HEK293T (cell line): ENCODE measurements at regions not wholly inside any gene's neighbourhood (a gene's known extent, or its start where the extent isn't known, plus 50 kb on each side); places are given as distances from the start of the nearest gene placed in this dataset.

Source experiments
- CTCF ChIA-PET: fragments of 350-600 bp; formaldehyde crosslinking; extraction: SDS; loops from one replicate; lab custom pipeline; 2021; ENCODE audit warnings: antibody characterized with exemption, inconsistent platforms; lab: Yijun Ruan, JAX
- POLR2A ChIA-PET: fragments of 350-600 bp; formaldehyde crosslinking; extraction: SDS; loops from one replicate; lab custom pipeline; 2020; ENCODE audit warnings: antibody characterized with exemption, inconsistent platforms; lab: Yijun Ruan, JAX
- DNase-seq: peaks from one replicate; pipeline ENCODE4 v3.0.0; 2012; ENCODE audit warnings: mixed read lengths; ENCODE audit errors: extremely low spot score
- ARNT ChIP-seq: fragments of 450-650 bp; IDR thresholded peaks from 2 replicates; pipeline ENCODE4 v1.6.1; 2017; ENCODE audit warnings: mild to moderate bottlenecking
- BHLHE40 ChIP-seq: fragments of 450-650 bp; IDR thresholded peaks from 2 replicates; pipeline ENCODE4 v1.6.1; 2016; ENCODE audit warnings: mild to moderate bottlenecking, moderate library complexity, borderline replicate concordance
- CTBP1 ChIP-seq: fragments of 450-650 bp; IDR thresholded peaks from 2 replicates; pipeline ENCODE4 v1.6.1; 2016; ENCODE audit warnings: borderline replicate concordance
- ELF4 ChIP-seq: fragments of 450-650 bp; IDR thresholded peaks from 2 replicates; pipeline ENCODE4 v1.6.1; 2017; ENCODE audit warnings: antibody characterized with exemption
- FOXA1 ChIP-seq: fragments of 450-650 bp; IDR thresholded peaks from 2 replicates; pipeline ENCODE4 v1.6.1; 2016; ENCODE audit warnings: mild to moderate bottlenecking
- FOXK2 ChIP-seq: fragments of 450-650 bp; IDR thresholded peaks from 2 replicates; pipeline ENCODE4 v1.6.1; 2016; ENCODE audit warnings: mild to moderate bottlenecking
- FOXM1 ChIP-seq: fragments of 450-650 bp; IDR thresholded peaks from 2 replicates; pipeline ENCODE4 v1.6.1; 2017; ENCODE audit warnings: mild to moderate bottlenecking, borderline replicate concordance
- HDGF ChIP-seq: fragments of 450-650 bp; IDR thresholded peaks from 2 replicates; pipeline ENCODE4 v1.6.1; 2017; ENCODE audit warnings: antibody characterized with exemption, borderline replicate concordance
- L3MBTL2 ChIP-seq: fragments of 450-650 bp; conservative IDR thresholded peaks from 2 replicates; pipeline ENCODE4 v1.6.1; 2016; ENCODE audit warnings: mild to moderate bottlenecking
- LEF1 ChIP-seq: fragments of 450-650 bp; IDR thresholded peaks from 2 replicates; pipeline ENCODE4 v1.6.1; 2017; ENCODE audit warnings: mild to moderate bottlenecking, borderline replicate concordance
- NFRKB ChIP-seq: fragments of 450-650 bp; IDR thresholded peaks from 2 replicates; pipeline ENCODE4 v1.6.1; 2016; ENCODE audit warnings: mild to moderate bottlenecking, moderate library complexity
- SP1 ChIP-seq: fragments of 450-650 bp; IDR thresholded peaks from 2 replicates; pipeline ENCODE4 v1.6.1; 2017
- SUZ12 ChIP-seq: fragments of 450-650 bp; IDR thresholded peaks from 2 replicates; pipeline ENCODE4 v1.6.1; 2016; ENCODE audit warnings: mild to moderate bottlenecking
- TARDBP ChIP-seq: fragments of 450-650 bp; IDR thresholded peaks from 2 replicates; pipeline ENCODE4 v1.6.1; 2016
- ZNF384 ChIP-seq: fragments of 450-650 bp; IDR thresholded peaks from 2 replicates; pipeline ENCODE4 v1.6.1; 2016
- TF ChIP-seq, protein P1 (sequence below): fragments of 450-650 bp; IDR thresholded peaks from 2 replicates; pipeline ENCODE4 v1.6.1; 2016

- TF ChIP-seq ELF4 (no peak), TARDBP (no peak), NFRKB (no peak), SP1 (no peak), HDGF (no peak), FOXA1 (no peak), ARNT (no peak), CTBP1 (no peak), ZNF384 (no peak), LEF1 (no peak), FOXK2 (no peak), FOXM1 (no peak), L3MBTL2 (no peak), BHLHE40 (no peak), SUZ12 (no peak)
- TF ChIP-seq, protein P1, sequence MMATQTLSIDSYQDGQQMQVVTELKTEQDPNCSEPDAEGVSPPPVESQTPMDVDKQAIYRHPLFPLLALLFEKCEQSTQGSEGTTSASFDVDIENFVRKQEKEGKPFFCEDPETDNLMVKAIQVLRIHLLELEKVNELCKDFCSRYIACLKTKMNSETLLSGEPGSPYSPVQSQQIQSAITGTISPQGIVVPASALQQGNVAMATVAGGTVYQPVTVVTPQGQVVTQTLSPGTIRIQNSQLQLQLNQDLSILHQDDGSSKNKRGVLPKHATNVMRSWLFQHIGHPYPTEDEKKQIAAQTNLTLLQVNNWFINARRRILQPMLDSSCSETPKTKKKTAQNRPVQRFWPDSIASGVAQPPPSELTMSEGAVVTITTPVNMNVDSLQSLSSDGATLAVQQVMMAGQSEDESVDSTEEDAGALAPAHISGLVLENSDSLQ = no peak
- POLR2A ChIA-PET = no interaction called here
- CTCF ChIA-PET = interaction anchor here (1.2 kb wide), 1 partner anchor 11 kb away, joined by 3 read pairs; no protein-coding TSS in a partner anchor
- DNase-seq = no peak
These were observed 493.5 kb downstream of the SETD4 start for GRCh38 chr21:35566874-35567273.

DNA sequence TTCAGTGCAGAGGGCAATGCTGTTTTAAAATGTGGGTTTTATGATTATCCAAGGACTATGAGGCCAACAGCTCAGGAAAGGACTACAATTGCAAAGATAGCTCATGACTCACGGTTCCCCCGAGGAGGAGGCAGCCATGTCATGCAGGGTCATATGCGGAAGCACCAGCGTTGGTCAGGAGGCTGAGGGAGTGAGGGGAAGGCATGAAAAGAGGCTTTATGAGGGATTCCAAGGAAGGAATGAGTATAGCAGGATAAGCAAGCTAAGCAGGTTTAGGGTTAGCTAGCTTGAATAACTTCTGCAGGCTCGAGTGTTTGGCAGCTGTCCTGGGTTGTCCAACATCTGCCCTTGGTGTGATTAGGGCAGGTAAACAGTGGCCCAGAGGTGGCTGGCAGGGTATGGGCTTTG lies 495.1 kb downstream of the SETD4 start:
- no peak for TF ChIP-seq FOXK2
- TF ChIP-seq HDGF = no peak
- no peak for TF ChIP-seq CTBP1
- ChIA-PET POLR2A (no interaction called here), CTCF (no interaction called here)
- DNase-seq = no peak

GRCh38 chr21:35563885-35564451 lies 496.4 kb downstream of the SETD4 start:
- DNase-seq = no peak
- CTCF ChIA-PET = no interaction called here
- POLR2A ChIA-PET = no interaction called here

GRCh38 chr21:35562876-35563275 lies 497.4 kb downstream of the SETD4 start:
- POLR2A ChIA-PET = no interaction called here
- TF ChIP-seq FOXM1 (no peak), NFRKB (no peak), TARDBP (no peak), SUZ12 (no peak), CTBP1 (no peak), L3MBTL2 (no peak), FOXA1 (no peak), ZNF384 (no peak)
- TF ChIP-seq, protein P1 = no peak
- CTCF ChIA-PET = no interaction called here
- no peak for DNase-seq

More at GRCh38 chr21:35563885-35564451, 496.4 kb downstream of the SETD4 start:
- no peak for TF ChIP-seq ELF4
- TF ChIP-seq FOXM1 = no peak

DNA sequence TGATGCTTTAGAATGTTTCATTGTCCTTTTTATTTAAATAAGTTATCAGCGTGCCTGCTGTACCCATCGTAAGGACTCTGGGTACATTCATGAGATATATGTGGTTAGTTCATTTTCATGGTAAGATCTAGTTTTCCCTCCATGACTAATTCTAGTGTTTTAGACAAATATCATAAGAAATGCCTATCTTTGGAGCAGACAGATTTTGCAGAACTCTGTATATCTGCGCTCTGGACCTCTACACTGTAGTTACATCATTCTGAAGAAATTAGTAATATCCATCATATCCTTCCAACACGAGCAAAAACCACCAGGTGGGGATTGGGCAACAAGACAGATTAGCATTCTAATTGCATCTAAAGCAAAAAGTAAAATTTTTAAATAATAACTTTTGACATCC lies 499.2 kb downstream of the SETD4 start:
- DNase-seq = no peak
- POLR2A ChIA-PET = no interaction called here
- TF ChIP-seq NFRKB (no peak), LEF1 (no peak), FOXK2 (no peak), FOXM1 (no peak), ZNF384 (no peak), TARDBP (no peak), CTBP1 (no peak), FOXA1 (no peak)
- CTCF ChIA-PET = no interaction called here

DNA sequence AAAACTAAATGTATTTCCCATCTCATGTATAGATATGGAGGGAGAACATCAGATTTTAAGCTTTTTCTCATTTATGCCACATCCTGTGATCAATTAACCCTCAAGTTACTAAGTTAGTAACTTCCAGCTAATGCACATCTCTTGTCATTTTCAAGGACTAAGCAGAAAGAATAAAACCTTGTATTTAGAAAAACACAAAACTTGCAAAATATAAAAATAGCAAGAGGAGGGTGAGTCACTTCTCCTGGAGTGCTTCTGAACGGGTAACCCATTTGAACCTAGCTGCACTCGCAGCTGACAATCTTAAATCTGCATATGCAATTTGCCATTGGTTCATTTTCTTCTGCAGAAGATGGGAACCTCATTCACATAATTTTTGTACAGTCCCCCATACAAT lies 500.5 kb downstream of the SETD4 start:
- TF ChIP-seq CTBP1 = no peak
- no peak for TF ChIP-seq ZNF384
- no peak for TF ChIP-seq FOXM1
- no peak for DNase-seq
- POLR2A ChIA-PET = no interaction called here
- CTCF ChIA-PET = no interaction called here

- ChIA-PET POLR2A (no interaction called here), CTCF (no interaction called here)
- no peak for DNase-seq
- no peak for TF ChIP-seq SP1
- TF ChIP-seq ELF4 = no peak
- no peak for TF ChIP-seq ZNF384
- no peak for TF ChIP-seq FOXK2
- no peak for TF ChIP-seq LEF1
- no peak for TF ChIP-seq FOXM1
- TF ChIP-seq HDGF = no peak
- no peak for TF ChIP-seq TARDBP
- TF ChIP-seq SUZ12 = no peak
- TF ChIP-seq NFRKB = no peak
- no peak for TF ChIP-seq BHLHE40
- TF ChIP-seq, protein P1 = no peak
- no peak for TF ChIP-seq L3MBTL2
- no peak for TF ChIP-seq ARNT
- no peak for TF ChIP-seq CTBP1
- no peak for TF ChIP-seq FOXA1
These were observed 501.0 kb downstream of the SETD4 start for GRCh38 chr21:35559128-35559828.
